Epithelial cell of esophagus (primary cell): ENCODE measurements at regions not wholly inside any gene's neighbourhood (a gene's known extent, or its start where the extent isn't known, plus 50 kb on each side); places are given as distances from the start of the nearest gene placed in this dataset.

Experiments
- DNase-seq: peaks from one replicate; pipeline ENCODE4 v3.0.0; 2010; ENCODE audit warnings: low read depth
- H3K4me3 ChIP-seq: 2 replicates; pipeline ENCODE4 v1.5.1; 2011; ENCODE audit warnings: mild to moderate bottlenecking, low read length, control low read depth
- CTCF ChIP-seq: IDR thresholded peaks from 2 replicates; pipeline ENCODE4 v1.5.1; 2011; ENCODE audit warnings: low read depth, mild to moderate bottlenecking, low read length, control low read depth, inconsistent platforms; ENCODE audit not compliant: insufficient read depth; ENCODE audit errors: missing control alignments

GRCh38 chr10:108801775-108802517, 1121.4 kb downstream of the XPNPEP1 start:
- no peak for DNase-seq
- TF ChIP-seq CTCF, result no peak
- no peak overlapping the region for H3K4me3 ChIP-seq

- no peak overlapping the region for H3K4me3 ChIP-seq
- no peak for DNase-seq
- TF ChIP-seq CTCF, result no peak
Measured at GRCh38 chr10:108801220-108801619, 1122.1 kb downstream of the XPNPEP1 start.

- no peak for DNase-seq
- no peak for TF ChIP-seq CTCF
- no peak overlapping the region for H3K4me3 ChIP-seq
Measured at GRCh38 chr10:108797573-108797972, 1125.7 kb downstream of the XPNPEP1 start.

- no peak for TF ChIP-seq CTCF
- no peak for DNase-seq
- no peak overlapping the region for H3K4me3 ChIP-seq
Measured at GRCh38 chr10:108791794-108792474, 1131.4 kb downstream of the XPNPEP1 start.

GRCh38 chr10:108791030-108791429, 1132.3 kb downstream of the XPNPEP1 start:
- no peak for DNase-seq
- no peak for TF ChIP-seq CTCF
- H3K4me3 ChIP-seq, result no peak overlapping the region

GRCh38 chr10:108789919-108790318, 1133.4 kb downstream of the XPNPEP1 start:
- DNase-seq, result peak; percentile 68
- no peak overlapping the region for H3K4me3 ChIP-seq
- no peak for TF ChIP-seq CTCF
